Mesenchymal stem cell (in vitro differentiated cells and primary cell): ENCODE measurements at regions not wholly inside any gene's neighbourhood (a gene's known extent, or its start where the extent isn't known, plus 50 kb on each side); places are given as distances from the start of the nearest gene placed in this dataset.

ENCODE experiments used
- DNase-seq: peaks from one replicate; pipeline ENCODE4 v3.0.0-alpha.2; 2013
- H2AFZ ChIP-seq: one replicate; pipeline ENCODE4 v1.6.1; 2013; ENCODE audit warnings: low read depth, mild to moderate bottlenecking, control low read depth, inconsistent platforms, low read length, moderate library complexity
- H2AK5ac ChIP-seq: 2 replicates; pipeline ENCODE4 v1.6.1; 2013; ENCODE audit warnings: low read length, moderate library complexity, mild to moderate bottlenecking, inconsistent platforms; ENCODE audit not compliant: severe bottlenecking
- H2BK120ac ChIP-seq: one replicate; pipeline ENCODE4 v1.6.1; 2013; ENCODE audit warnings: low read depth, mild to moderate bottlenecking, inconsistent platforms, low read length, moderate library complexity
- H2BK12ac ChIP-seq, 2 experiments: one replicate each; pipeline ENCODE4 v1.6.1; 2013; ENCODE audit warnings: inconsistent platforms in 2 of 2, low read length in 2 of 2, mild to moderate bottlenecking in 2 of 2, moderate library complexity in 2 of 2, control low read depth in 1 of 2
- H2BK15ac ChIP-seq: one replicate; pipeline ENCODE4 v1.6.1; 2013; ENCODE audit warnings: mild to moderate bottlenecking, low read depth, inconsistent platforms; ENCODE audit not compliant: poor library complexity, severe bottlenecking
- H2BK5ac ChIP-seq: 2 replicates; pipeline ENCODE4 v1.6.1; 2013; ENCODE audit warnings: low read depth, mild to moderate bottlenecking, low read length, control low read depth, inconsistent platforms; ENCODE audit not compliant: poor library complexity, severe bottlenecking
- H3K14ac ChIP-seq, 2 experiments: one replicate each; pipeline ENCODE4 v1.6.1; 2013; ENCODE audit warnings: inconsistent platforms in 2 of 2, low read length in 2 of 2, control low read depth in 1 of 2, mild to moderate bottlenecking in 1 of 2, moderate library complexity in 1 of 2
- H3K18ac ChIP-seq, 2 experiments: one replicate each; pipeline ENCODE4 v1.6.1; 2013; ENCODE audit warnings: inconsistent platforms in 2 of 2, low read length in 2 of 2, control low read depth in 1 of 2, low read depth in 1 of 2, mild to moderate bottlenecking in 1 of 2
- H3K23ac ChIP-seq, 2 experiments: one replicate each; pipeline ENCODE4 v1.6.1; 2013; ENCODE audit warnings: inconsistent platforms in 2 of 2, low read length in 2 of 2, mild to moderate bottlenecking in 2 of 2, moderate library complexity in 2 of 2, control low read depth in 1 of 2
- H3K27ac ChIP-seq: 2 replicates; pipeline ENCODE4 v1.5.1; 2013; ENCODE audit warnings: mild to moderate bottlenecking, moderate library complexity, low read length, control low read depth, inconsistent platforms; ENCODE audit not compliant: poor library complexity, severe bottlenecking
- H3K27me3 ChIP-seq, 2 experiments: 2 replicates each; pipeline versions ENCODE4 v1.6.1 to v1.7.0; 2013; ENCODE audit warnings: low read length in 2 of 2, mild to moderate bottlenecking in 2 of 2, moderate library complexity in 2 of 2, control low read depth in 1 of 2, inconsistent platforms in 1 of 2; ENCODE audit not compliant: control insufficient read depth in 1 of 2, insufficient read depth in 1 of 2
- H3K36me3 ChIP-seq, 2 experiments: 2 replicates each; pipeline versions ENCODE4 v1.6.1 to v1.7.0; 2013; ENCODE audit warnings: low read length in 2 of 2, control low read depth in 1 of 2, inconsistent platforms in 1 of 2, low read depth in 1 of 2, mild to moderate bottlenecking in 1 of 2; ENCODE audit not compliant: insufficient read depth in 2 of 2, control insufficient read depth in 1 of 2
- H3K4ac ChIP-seq, 2 experiments: one replicate each; pipeline ENCODE4 v1.6.1; 2013; ENCODE audit warnings: inconsistent platforms in 2 of 2, low read length in 2 of 2, mild to moderate bottlenecking in 2 of 2, moderate library complexity in 2 of 2, control low read depth in 1 of 2, low read depth in 1 of 2
- H3K4me1 ChIP-seq: 2 replicates; pipeline ENCODE4 v1.6.1; 2013; ENCODE audit warnings: low read depth, low read length, control low read depth; ENCODE audit not compliant: control insufficient read depth, insufficient read depth
- H3K4me2 ChIP-seq: 2 replicates; pipeline ENCODE4 v1.6.1; 2013; ENCODE audit warnings: low read length, mild to moderate bottlenecking, inconsistent platforms; ENCODE audit not compliant: poor library complexity, severe bottlenecking
- H3K4me3 ChIP-seq, 2 experiments: 2 replicates each; pipeline versions ENCODE4 v1.5.1 to v1.7.0; 2013; ENCODE audit warnings: low read length in 2 of 2, mild to moderate bottlenecking in 2 of 2, control low read depth in 1 of 2, low read depth in 1 of 2; ENCODE audit not compliant: insufficient read depth in 1 of 2
- H3K79me1 ChIP-seq: replicated peaks from 2 replicates; pipeline ENCODE4 v1.6.1; 2013; ENCODE audit warnings: mild to moderate bottlenecking, control low read depth, low read length, inconsistent platforms; ENCODE audit not compliant: poor library complexity, severe bottlenecking
- H3K9ac ChIP-seq: 2 replicates; pipeline ENCODE4 v1.7.0; 2013; ENCODE audit warnings: mild to moderate bottlenecking, low read length, moderate library complexity
- H3K9me3 ChIP-seq: 2 replicates; pipeline ENCODE4 v1.7.0; 2013; ENCODE audit warnings: mild to moderate bottlenecking, low read length; ENCODE audit not compliant: control insufficient read depth
- H4K8ac ChIP-seq: one replicate; pipeline ENCODE4 v1.6.1; 2013; ENCODE audit warnings: inconsistent platforms, mild to moderate bottlenecking, low read length, moderate library complexity
- H4K91ac ChIP-seq: one replicate; pipeline ENCODE4 v1.6.1; 2013; ENCODE audit warnings: mild to moderate bottlenecking, low read length, inconsistent platforms
- WGBS: methylation state at CpG from one replicate; pipeline ENCODE4 v1.1.7; 2013; ENCODE audit warnings: mixed read lengths; 5-methylcytosine and 5-hydroxymethylcytosine counted together

DNA sequence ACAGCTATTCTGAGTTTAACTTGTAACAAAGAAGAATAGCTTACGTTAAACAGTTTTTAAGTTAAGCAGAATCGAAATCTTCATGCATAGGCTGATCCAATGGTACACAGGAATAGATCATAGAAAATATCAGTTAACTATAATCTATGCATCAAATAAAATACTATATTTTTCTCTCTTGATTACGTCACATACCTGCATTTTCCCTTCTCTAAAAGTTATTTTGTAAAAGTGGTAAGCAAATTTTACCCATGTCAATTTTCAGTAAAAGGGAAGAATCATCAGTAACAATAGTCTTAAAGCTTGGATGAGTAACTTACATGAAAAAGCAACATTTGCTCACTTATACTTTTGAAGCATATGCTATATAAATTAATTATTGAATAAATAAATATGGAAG is 692.4 kb downstream of the FAT4 start:
- no peak overlapping the region for H3K4me2 ChIP-seq
- DNase-seq = no peak
- H3K14ac ChIP-seq = no peak overlapping the region
- H2BK12ac ChIP-seq = no peak overlapping the region
- H2AFZ ChIP-seq = no peak overlapping the region
- no peak overlapping the region for H2BK15ac ChIP-seq
- no peak overlapping the region for H3K4me3 ChIP-seq
- no peak overlapping the region for H2AK5ac ChIP-seq
- no peaks in the 10 kb centered on the region for H3K36me3 ChIP-seq
- no peak overlapping the region for H3K18ac ChIP-seq
- no peaks in the 10 kb centered on the region for H3K4me1 ChIP-seq
- no CpG with 5 or more reads among the region's 3 CpGs for WGBS
- no peak overlapping the region for H3K23ac ChIP-seq
- H3K79me1 ChIP-seq = no peaks in the 10 kb centered on the region
- no peak overlapping the region for H2BK5ac ChIP-seq
- no peak overlapping the region for H3K4ac ChIP-seq
- no peak overlapping the region for H4K91ac ChIP-seq
- H3K9me3 ChIP-seq = peaks cover 17% of the 10 kb centered on the region
- H3K27me3 ChIP-seq = no peaks in the 10 kb centered on the region
- no peak overlapping the region for H2BK120ac ChIP-seq
- no peak overlapping the region for H3K27ac ChIP-seq
- H4K8ac ChIP-seq = no peak overlapping the region
- H3K9ac ChIP-seq = no peak overlapping the region

GRCh38 chr4:126012691-126013290 is 698.0 kb downstream of the FAT4 start:
- Histone ChIP-seq H2AK5ac (no peak overlapping the region), H2BK15ac (no peak overlapping the region), H3K36me3 (no peaks in the 10 kb centered on the region), H3K23ac (no peak overlapping the region), H2BK12ac (no peak overlapping the region), H2AFZ (no peak overlapping the region), H3K9ac (no peak overlapping the region), H3K27me3 (no peaks in the 10 kb centered on the region), H4K8ac (no peak overlapping the region), H2BK120ac (no peak overlapping the region), H3K79me1 (no peaks in the 10 kb centered on the region), H3K14ac (no peak overlapping the region), H3K9me3 (peaks cover 17% of the 10 kb centered on the region), H3K27ac (no peak overlapping the region), H3K4me1 (no peaks in the 10 kb centered on the region), H2BK5ac (no peak overlapping the region), H3K4me3 (no peak overlapping the region), H4K91ac (no peak overlapping the region), H3K18ac (no peak overlapping the region), H3K4ac (no peak overlapping the region), H3K4me2 (no peak overlapping the region)
- WGBS = 100% methylated on average over 2 of the region's 3 CpGs
- DNase-seq = no peak

DNA sequence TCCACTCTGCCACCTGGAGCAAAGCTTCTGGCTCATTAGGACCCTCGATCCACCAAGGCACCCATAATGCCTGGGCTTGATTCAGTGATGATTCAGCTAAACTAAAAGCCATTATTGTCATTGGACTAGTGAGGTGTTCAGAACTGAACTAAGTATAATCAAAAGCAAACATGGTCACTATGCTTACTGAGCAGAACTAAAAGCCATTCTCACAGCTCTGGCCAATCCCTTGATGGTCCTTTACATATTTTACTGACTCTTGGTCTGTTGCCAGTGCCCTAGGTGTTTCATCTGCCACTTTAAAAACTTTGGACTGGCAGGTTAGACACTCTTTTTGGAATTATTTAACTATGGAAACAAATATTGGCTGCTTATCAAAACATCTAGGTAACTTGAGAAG is 703.5 kb downstream of the FAT4 start:
- WGBS = 86% methylated on average over 1 of the region's 1 CpG
- Histone ChIP-seq H2AK5ac (no peak overlapping the region), H3K79me1 (no peaks in the 10 kb centered on the region), H3K4me2 (no peak overlapping the region), H2BK5ac (no peak overlapping the region), H2BK15ac (no peak overlapping the region), H4K91ac (no peak overlapping the region), H3K27ac (no peak overlapping the region), H3K27me3 (no peaks in the 10 kb centered on the region), H3K4me1 (no peaks in the 10 kb centered on the region), H3K23ac (no peak overlapping the region), H3K36me3 (no peaks in the 10 kb centered on the region), H2AFZ (no peak overlapping the region), H2BK120ac (no peak overlapping the region), H4K8ac (no peak overlapping the region), H3K4me3 (no peak overlapping the region), H3K4ac (no peak overlapping the region), H3K9ac (no peak overlapping the region), H3K9me3 (no peaks in the 10 kb centered on the region), H3K18ac (no peak overlapping the region), H2BK12ac (no peak overlapping the region), H3K14ac (no peak overlapping the region)
- no peak for DNase-seq

GRCh38 chr4:126023896-126024295 is 709.1 kb downstream of the FAT4 start:
- H2BK5ac ChIP-seq = no peak overlapping the region
- H3K4me1 ChIP-seq = no peaks in the 10 kb centered on the region
- peak overlapping the region; percentile 1 to 9 for H3K18ac ChIP-seq
- H4K91ac ChIP-seq = no peak overlapping the region
- no peaks in the 10 kb centered on the region for H3K36me3 ChIP-seq
- H3K14ac ChIP-seq = no peak overlapping the region
- no peak overlapping the region for H3K4me3 ChIP-seq
- H3K27me3 ChIP-seq = no peaks in the 10 kb centered on the region
- WGBS = 56% methylated on average over 2 of the region's 3 CpGs
- H3K9me3 ChIP-seq = no peaks in the 10 kb centered on the region
- no peak overlapping the region for H2AK5ac ChIP-seq
- H3K27ac ChIP-seq = no peak overlapping the region
- H2BK120ac ChIP-seq = no peak overlapping the region
- H2BK15ac ChIP-seq = no peak overlapping the region
- H2AFZ ChIP-seq = no peak overlapping the region
- H3K9ac ChIP-seq = no peak overlapping the region
- no peaks in the 10 kb centered on the region for H3K79me1 ChIP-seq
- no peak overlapping the region for H3K4me2 ChIP-seq
- H2BK12ac ChIP-seq = peak overlapping the region in 1 of 2 experiments; percentile 92
- no peak for DNase-seq
- no peak overlapping the region for H3K4ac ChIP-seq
- H4K8ac ChIP-seq = no peak overlapping the region
- no peak overlapping the region for H3K23ac ChIP-seq
